Neural cell (in vitro differentiated cells): ENCODE measurements at regions not wholly inside any gene's neighbourhood (a gene's known extent, or its start where the extent isn't known, plus 50 kb on each side); places are given as distances from the start of the nearest gene placed in this dataset.

Experiments
- H2AFZ ChIP-seq: fragments of 200-600, 300-800 bp; sonication (generic), shearing (Covaris generic); 2 replicates; pipeline ENCODE4 v1.6.0; 2014; ENCODE audit warnings: low read depth, mild to moderate bottlenecking, antibody characterized with exemption, low read length, moderate library complexity
- H3F3A ChIP-seq: fragments of 200-600 bp; shearing (Covaris generic); 2 replicates; pipeline ENCODE4 v1.6.1; 2016; ENCODE audit warnings: mild to moderate bottlenecking, moderate library complexity, mixed read lengths, antibody characterized with exemption, low read length; ENCODE audit not compliant: insufficient read depth, poor library complexity, severe bottlenecking
- H3K27ac ChIP-seq: fragments of 200-600, 300-800 bp; sonication (generic), shearing (Covaris generic); 2 replicates; pipeline ENCODE4 v1.5.1; 2014; ENCODE audit warnings: mild to moderate bottlenecking, low read length, moderate library complexity
- H3K27me3 ChIP-seq: fragments of 300-800, 200-600 bp; sonication (generic), shearing (Covaris generic); 2 replicates; pipeline ENCODE4 v1.6.0; 2014; ENCODE audit warnings: mild to moderate bottlenecking, low read depth, low read length, moderate library complexity; ENCODE audit not compliant: insufficient read depth
- H3K36me3 ChIP-seq: fragments of 300-800, 200-600 bp; sonication (generic), shearing (Covaris generic); 2 replicates; pipeline ENCODE4 v1.5.1; 2014; ENCODE audit warnings: mild to moderate bottlenecking, antibody characterized with exemption, low read length, moderate library complexity; ENCODE audit not compliant: insufficient read depth
- H3K4me2 ChIP-seq: fragments of 300-800, 200-600 bp; sonication (generic), shearing (Covaris generic); 2 replicates; pipeline ENCODE4 v1.6.0; 2014; ENCODE audit warnings: mild to moderate bottlenecking, low read length
- H3K4me3 ChIP-seq: fragments of 300-800, 200-600 bp; sonication (generic), shearing (Covaris generic); 2 replicates; pipeline ENCODE4 v1.5.1; 2014; ENCODE audit warnings: mild to moderate bottlenecking, low read length, moderate library complexity
- H3K79me2 ChIP-seq: fragments of 200-600 bp; shearing (Covaris generic); replicated peaks from 2 replicates; pipeline ENCODE4 v1.6.0; 2014; ENCODE audit warnings: mild to moderate bottlenecking, low read length, moderate library complexity; ENCODE audit not compliant: insufficient read depth
- H3K9ac ChIP-seq: fragments of 300-800, 200-600 bp; sonication (generic), shearing (Covaris generic); 2 replicates; pipeline ENCODE4 v1.6.1; 2016; ENCODE audit warnings: mild to moderate bottlenecking, low read length, mixed read lengths
- H3K9me2 ChIP-seq: fragments of 200-600 bp; shearing (Covaris generic); 2 replicates; pipeline ENCODE4 v1.6.1; 2016; ENCODE audit warnings: mild to moderate bottlenecking, low read length, mixed read lengths; ENCODE audit not compliant: insufficient read depth
- H3K9me3 ChIP-seq: fragments of 200-600, 300-800 bp; sonication (generic), shearing (Covaris generic); 2 replicates; pipeline ENCODE4 v1.6.1; 2016; ENCODE audit warnings: mild to moderate bottlenecking, mixed run types, low read length, moderate library complexity, mixed read lengths
- H4K20me1 ChIP-seq: fragments of 200-600 bp; shearing (Covaris generic); 2 replicates; pipeline ENCODE4 v1.6.1; 2016; ENCODE audit warnings: mild to moderate bottlenecking, mixed run types; ENCODE audit not compliant: insufficient read depth
- EP300 ChIP-seq: fragments of 450-650 bp; conservative IDR thresholded peaks from 2 replicates; pipeline ENCODE4 v1.6.1; 2014; ENCODE audit warnings: antibody characterized with exemption, mild to moderate bottlenecking, moderate library complexity; ENCODE audit not compliant: poor library complexity, severe bottlenecking
- EZH2 ChIP-seq: fragments of 200-600, 300-800 bp; shearing (Covaris generic), sonication (generic); IDR thresholded peaks from 2 replicates; pipeline ENCODE4 v1.6.1; 2014; ENCODE audit warnings: antibody characterized with exemption, low read length, borderline replicate concordance, mild to moderate bottlenecking; ENCODE audit not compliant: insufficient read depth, poor library complexity, severe bottlenecking
- MXI1 ChIP-seq: fragments of 450-650 bp; conservative IDR thresholded peaks from 2 replicates; pipeline ENCODE4 v1.6.1; 2014; ENCODE audit warnings: antibody characterized with exemption, mild to moderate bottlenecking; ENCODE audit not compliant: poor library complexity, severe bottlenecking
- POLR2AphosphoS5 ChIP-seq: IDR thresholded peaks from 2 replicates; pipeline ENCODE4 v1.6.1; 2012
- RAD21 ChIP-seq: fragments of 450-650 bp; conservative IDR thresholded peaks from 2 replicates; pipeline ENCODE4 v1.6.1; 2014; ENCODE audit warnings: antibody characterized with exemption, mild to moderate bottlenecking, moderate library complexity
- SMC3 ChIP-seq: fragments of 450-650 bp; conservative IDR thresholded peaks from 2 replicates; pipeline ENCODE4 v1.6.1; 2014; ENCODE audit warnings: antibody characterized with exemption, mild to moderate bottlenecking, moderate library complexity; ENCODE audit not compliant: poor library complexity
- TAF1 ChIP-seq: IDR thresholded peaks from 2 replicates; pipeline ENCODE4 v1.6.1; 2012; ENCODE audit warnings: low read depth
- TF ChIP-seq, protein P1 (sequence below): IDR thresholded peaks from 2 replicates; pipeline ENCODE4 v1.6.1; 2012; ENCODE audit warnings: borderline replicate concordance
- TF ChIP-seq, protein P2 (sequence below): fragments of 450-650 bp; IDR thresholded peaks from 2 replicates; pipeline ENCODE4 v1.5.1; 2014; ENCODE audit warnings: antibody characterized with exemption, mild to moderate bottlenecking, moderate library complexity; ENCODE audit not compliant: poor library complexity, severe bottlenecking

DNA sequence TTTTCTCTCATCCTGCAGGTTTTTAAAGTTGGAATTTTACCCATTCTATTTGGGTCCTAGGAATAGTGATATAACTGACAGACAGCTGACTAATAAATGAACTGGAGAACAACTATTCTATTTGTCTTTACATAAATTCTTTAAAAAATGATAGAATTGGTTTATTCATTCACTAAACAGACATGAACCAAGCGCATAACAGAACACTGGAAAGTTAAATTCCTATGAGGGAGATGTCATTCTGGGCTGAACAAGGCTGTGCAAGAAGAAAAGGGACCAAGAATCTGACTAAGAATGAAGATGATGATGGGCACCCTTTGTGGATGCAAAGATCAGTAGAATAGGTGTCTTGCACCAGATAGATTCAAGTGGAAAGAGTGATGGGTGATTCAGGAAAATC lies 256.3 kb upstream of the SASH1 start:
- Histone ChIP-seq H3K4me2 (no peak overlapping the region), H4K20me1 (no peaks in the 10 kb centered on the region), H3K4me3 (no peak overlapping the region), H3K79me2 (no peaks in the 10 kb centered on the region), H3K9me2 (no peaks in the 10 kb centered on the region), H3K27me3 (no peaks in the 10 kb centered on the region), H3F3A (no peaks in the 10 kb centered on the region), H3K36me3 (no peaks in the 10 kb centered on the region), H3K9ac (no peak overlapping the region), H3K9me3 (no peaks in the 10 kb centered on the region), H3K27ac (no peak overlapping the region), H2AFZ (no peak overlapping the region)
- TF ChIP-seq EP300 (no peak), EZH2 (no peak), TAF1 (no peak), SMC3 (no peak), MXI1 (no peak), RAD21 (no peak)
- TF ChIP-seq, protein P1, sequence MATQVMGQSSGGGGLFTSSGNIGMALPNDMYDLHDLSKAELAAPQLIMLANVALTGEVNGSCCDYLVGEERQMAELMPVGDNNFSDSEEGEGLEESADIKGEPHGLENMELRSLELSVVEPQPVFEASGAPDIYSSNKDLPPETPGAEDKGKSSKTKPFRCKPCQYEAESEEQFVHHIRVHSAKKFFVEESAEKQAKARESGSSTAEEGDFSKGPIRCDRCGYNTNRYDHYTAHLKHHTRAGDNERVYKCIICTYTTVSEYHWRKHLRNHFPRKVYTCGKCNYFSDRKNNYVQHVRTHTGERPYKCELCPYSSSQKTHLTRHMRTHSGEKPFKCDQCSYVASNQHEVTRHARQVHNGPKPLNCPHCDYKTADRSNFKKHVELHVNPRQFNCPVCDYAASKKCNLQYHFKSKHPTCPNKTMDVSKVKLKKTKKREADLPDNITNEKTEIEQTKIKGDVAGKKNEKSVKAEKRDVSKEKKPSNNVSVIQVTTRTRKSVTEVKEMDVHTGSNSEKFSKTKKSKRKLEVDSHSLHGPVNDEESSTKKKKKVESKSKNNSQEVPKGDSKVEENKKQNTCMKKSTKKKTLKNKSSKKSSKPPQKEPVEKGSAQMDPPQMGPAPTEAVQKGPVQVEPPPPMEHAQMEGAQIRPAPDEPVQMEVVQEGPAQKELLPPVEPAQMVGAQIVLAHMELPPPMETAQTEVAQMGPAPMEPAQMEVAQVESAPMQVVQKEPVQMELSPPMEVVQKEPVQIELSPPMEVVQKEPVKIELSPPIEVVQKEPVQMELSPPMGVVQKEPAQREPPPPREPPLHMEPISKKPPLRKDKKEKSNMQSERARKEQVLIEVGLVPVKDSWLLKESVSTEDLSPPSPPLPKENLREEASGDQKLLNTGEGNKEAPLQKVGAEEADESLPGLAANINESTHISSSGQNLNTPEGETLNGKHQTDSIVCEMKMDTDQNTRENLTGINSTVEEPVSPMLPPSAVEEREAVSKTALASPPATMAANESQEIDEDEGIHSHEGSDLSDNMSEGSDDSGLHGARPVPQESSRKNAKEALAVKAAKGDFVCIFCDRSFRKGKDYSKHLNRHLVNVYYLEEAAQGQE, result no peak
- TF ChIP-seq, protein P2, sequence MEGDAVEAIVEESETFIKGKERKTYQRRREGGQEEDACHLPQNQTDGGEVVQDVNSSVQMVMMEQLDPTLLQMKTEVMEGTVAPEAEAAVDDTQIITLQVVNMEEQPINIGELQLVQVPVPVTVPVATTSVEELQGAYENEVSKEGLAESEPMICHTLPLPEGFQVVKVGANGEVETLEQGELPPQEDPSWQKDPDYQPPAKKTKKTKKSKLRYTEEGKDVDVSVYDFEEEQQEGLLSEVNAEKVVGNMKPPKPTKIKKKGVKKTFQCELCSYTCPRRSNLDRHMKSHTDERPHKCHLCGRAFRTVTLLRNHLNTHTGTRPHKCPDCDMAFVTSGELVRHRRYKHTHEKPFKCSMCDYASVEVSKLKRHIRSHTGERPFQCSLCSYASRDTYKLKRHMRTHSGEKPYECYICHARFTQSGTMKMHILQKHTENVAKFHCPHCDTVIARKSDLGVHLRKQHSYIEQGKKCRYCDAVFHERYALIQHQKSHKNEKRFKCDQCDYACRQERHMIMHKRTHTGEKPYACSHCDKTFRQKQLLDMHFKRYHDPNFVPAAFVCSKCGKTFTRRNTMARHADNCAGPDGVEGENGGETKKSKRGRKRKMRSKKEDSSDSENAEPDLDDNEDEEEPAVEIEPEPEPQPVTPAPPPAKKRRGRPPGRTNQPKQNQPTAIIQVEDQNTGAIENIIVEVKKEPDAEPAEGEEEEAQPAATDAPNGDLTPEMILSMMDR, result no peak

DNA sequence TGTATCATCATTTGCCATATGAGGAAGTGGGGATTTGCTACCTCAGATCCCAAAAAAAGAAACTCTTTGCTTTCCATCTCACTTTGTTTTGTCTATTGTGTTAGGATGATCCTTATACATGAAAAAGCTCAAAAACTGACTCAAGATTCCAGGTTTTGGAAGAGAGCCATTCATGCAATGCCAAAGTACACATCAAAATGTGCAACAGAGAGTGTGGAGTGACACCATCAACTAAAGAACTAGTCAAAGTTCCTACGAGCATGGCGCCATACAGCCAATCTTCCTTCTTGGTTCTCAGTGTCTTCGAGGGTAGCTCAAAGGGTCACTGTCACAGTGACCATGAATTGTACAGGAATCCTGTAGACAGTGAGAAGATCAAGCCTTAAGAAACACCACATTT lies 255.8 kb upstream of the SASH1 start:
- no peak for TF ChIP-seq POLR2AphosphoS5
- no peak for TF ChIP-seq EP300
- no peak for TF ChIP-seq TAF1
- TF ChIP-seq SMC3, result no peak
- no peak for TF ChIP-seq EZH2
- TF ChIP-seq RAD21, result no peak
- Histone ChIP-seq H3K27me3 (no peaks in the 10 kb centered on the region), H2AFZ (no peak overlapping the region), H3K4me2 (no peak overlapping the region), H3F3A (no peaks in the 10 kb centered on the region), H3K9me3 (no peaks in the 10 kb centered on the region), H4K20me1 (no peaks in the 10 kb centered on the region), H3K4me3 (no peak overlapping the region), H3K27ac (no peak overlapping the region), H3K9me2 (no peaks in the 10 kb centered on the region), H3K36me3 (no peaks in the 10 kb centered on the region), H3K79me2 (no peaks in the 10 kb centered on the region), H3K9ac (no peak overlapping the region)

DNA sequence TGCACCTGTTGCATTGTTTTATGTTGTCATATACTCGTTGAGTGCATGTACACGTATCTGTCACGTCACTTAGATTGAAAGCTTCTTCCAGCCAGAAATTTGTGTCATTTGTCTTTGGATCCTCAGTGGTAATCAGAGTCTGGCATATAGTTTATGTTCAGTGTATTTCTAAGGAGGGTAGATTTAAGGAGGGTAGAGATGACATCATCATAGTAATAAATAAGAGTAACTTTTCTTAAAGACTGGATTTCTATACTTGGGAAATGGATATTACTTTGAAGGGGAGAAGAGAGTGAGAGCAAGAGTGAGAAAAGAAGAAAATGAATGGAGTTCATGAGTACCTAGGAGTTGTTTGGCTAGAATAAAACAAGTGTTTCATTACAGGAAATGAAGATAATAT lies 255.0 kb upstream of the SASH1 start:
- no peak overlapping the region for H3K9ac ChIP-seq
- H3K9me3 ChIP-seq, result no peaks in the 10 kb centered on the region
- TF ChIP-seq POLR2AphosphoS5, result no peak
- no peak for TF ChIP-seq RAD21
- TF ChIP-seq EZH2, result no peak
- TF ChIP-seq, protein P1, result no peak
- TF ChIP-seq, protein P2, result no peak
- TF ChIP-seq SMC3, result no peak
- no peak for TF ChIP-seq MXI1
- no peak for TF ChIP-seq EP300
- no peak for TF ChIP-seq TAF1

More for the DNA sequence above, 255.0 kb upstream of the SASH1 start:
- Histone ChIP-seq H3K9me2 (no peaks in the 10 kb centered on the region), H3K79me2 (no peaks in the 10 kb centered on the region), H3F3A (no peaks in the 10 kb centered on the region), H3K36me3 (no peaks in the 10 kb centered on the region), H4K20me1 (no peaks in the 10 kb centered on the region), H3K4me2 (no peak overlapping the region), H3K4me3 (no peak overlapping the region), H3K27me3 (no peaks in the 10 kb centered on the region), H3K27ac (no peak overlapping the region), H2AFZ (no peak overlapping the region)
